ENCODE measurements at regions not wholly inside any gene's neighbourhood (a gene's known extent, or its start where the extent isn't known, plus 50 kb on each side); places are given as distances from the start of the nearest gene placed in this dataset.

DNA sequence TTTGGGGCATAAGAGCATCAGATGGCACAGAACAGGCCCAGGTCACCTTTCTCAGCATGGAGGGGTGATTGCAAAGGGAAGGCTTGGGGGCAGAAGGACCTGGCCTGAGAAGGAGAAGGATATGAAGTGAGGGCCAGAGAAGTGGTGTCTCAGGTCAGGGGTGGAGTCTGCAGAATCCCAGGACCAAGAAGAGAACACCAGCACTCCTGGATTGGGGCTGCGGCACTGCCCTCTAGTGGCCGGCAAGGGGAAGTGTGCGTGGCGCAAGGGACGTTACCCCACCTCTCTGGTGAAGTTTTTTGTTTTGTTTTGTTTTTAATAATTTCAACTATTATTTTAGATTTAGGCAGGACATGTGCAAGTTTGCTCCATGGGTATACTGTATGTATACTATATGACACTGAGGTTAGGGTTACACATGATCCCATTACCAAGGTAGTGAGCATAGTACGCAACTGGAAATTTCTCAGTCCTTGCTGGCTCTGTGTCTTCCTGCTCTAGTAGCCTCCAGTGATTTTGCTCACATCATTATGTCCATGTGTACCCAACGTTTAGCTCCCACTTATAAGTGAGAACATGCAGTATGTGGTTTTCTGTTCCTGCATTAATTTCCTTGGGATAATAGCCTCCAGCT, 1548.6 kb downstream of the EFNA5 start:
- H3K9me3 Mint-ChIP-seq (ENCODE audit: unreplicated experiment) = peaks cover 4% of the 10 kb centered on the region
- Histone ChIP-seq H4K20me1 (ENCODE audit: insufficient read depth, low read length) (no peaks in the 10 kb centered on the region), H2AFZ (ENCODE audit: low read depth, low read length) (no peak overlapping the region), H3K27me3 (ENCODE audit: insufficient read depth, low read length) (no peaks in the 10 kb centered on the region), H3K4me2 (ENCODE audit: low read length) (no peak overlapping the region), H3K9ac (ENCODE audit: low read length) (no peak overlapping the region), H3K79me2 (ENCODE audit: insufficient read depth, low read length) (no peaks in the 10 kb centered on the region), H3K4me3 (ENCODE audit: insufficient read depth, low read depth, low read length) (no peak overlapping the region), H3K9me3 (ENCODE audit: insufficient read depth, low read depth, low read length) (no peaks in the 10 kb centered on the region), H3K27ac (ENCODE audit: low read depth, low read length) (no peak overlapping the region), H3K36me3 (ENCODE audit: insufficient read depth, low read length) (no peaks in the 10 kb centered on the region), H3K4me1 (ENCODE audit: insufficient read depth, low read length) (no peaks in the 10 kb centered on the region)
- no peak for FAIRE-seq
- H3K27me3 Mint-ChIP-seq (ENCODE audit: low read depth, unreplicated experiment) = no peaks in the 10 kb centered on the region
- no peak for DNase-seq (ENCODE audit: low read depth)
- H3K36me3 Mint-ChIP-seq (ENCODE audit: low read depth, unreplicated experiment) = no peaks in the 10 kb centered on the region
- no peak overlapping the region for H3K4me3 Mint-ChIP-seq (ENCODE audit: unreplicated experiment)
- H3K27ac Mint-ChIP-seq (ENCODE audit: unreplicated experiment) = no peak overlapping the region
- no peaks in the 10 kb centered on the region for H3K4me1 Mint-ChIP-seq (ENCODE audit: low read depth, unreplicated experiment)
- no peak for TF ChIP-seq EZH2 (IDR thresholded peaks at IDR 0.05; ENCODE audit: insufficient read depth, low read length)
- TF ChIP-seq, protein P1, sequence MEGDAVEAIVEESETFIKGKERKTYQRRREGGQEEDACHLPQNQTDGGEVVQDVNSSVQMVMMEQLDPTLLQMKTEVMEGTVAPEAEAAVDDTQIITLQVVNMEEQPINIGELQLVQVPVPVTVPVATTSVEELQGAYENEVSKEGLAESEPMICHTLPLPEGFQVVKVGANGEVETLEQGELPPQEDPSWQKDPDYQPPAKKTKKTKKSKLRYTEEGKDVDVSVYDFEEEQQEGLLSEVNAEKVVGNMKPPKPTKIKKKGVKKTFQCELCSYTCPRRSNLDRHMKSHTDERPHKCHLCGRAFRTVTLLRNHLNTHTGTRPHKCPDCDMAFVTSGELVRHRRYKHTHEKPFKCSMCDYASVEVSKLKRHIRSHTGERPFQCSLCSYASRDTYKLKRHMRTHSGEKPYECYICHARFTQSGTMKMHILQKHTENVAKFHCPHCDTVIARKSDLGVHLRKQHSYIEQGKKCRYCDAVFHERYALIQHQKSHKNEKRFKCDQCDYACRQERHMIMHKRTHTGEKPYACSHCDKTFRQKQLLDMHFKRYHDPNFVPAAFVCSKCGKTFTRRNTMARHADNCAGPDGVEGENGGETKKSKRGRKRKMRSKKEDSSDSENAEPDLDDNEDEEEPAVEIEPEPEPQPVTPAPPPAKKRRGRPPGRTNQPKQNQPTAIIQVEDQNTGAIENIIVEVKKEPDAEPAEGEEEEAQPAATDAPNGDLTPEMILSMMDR (IDR thresholded peaks at IDR 0.05; ENCODE audit: insufficient read depth, low read depth, low read length) = peak; percentile 53

DNA sequence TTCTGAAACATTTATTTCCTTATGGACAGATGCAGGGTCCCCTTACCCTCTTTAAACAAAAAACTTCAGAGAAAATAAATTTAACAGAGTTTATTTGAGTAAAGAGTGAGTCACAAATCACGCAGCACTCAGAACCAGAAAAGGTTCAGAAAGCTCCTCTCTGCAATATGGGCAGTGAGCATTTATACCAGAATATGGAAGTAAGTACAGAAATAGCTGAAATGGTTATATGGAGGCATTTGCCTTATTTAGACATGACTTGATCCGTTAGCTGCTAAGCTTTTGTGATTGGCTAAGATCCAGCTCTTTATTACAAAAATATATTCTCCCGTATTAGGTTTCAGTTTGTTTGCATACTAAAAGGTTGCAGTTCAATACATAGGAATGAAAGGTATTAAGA, 1554.1 kb downstream of the EFNA5 start:
- Histone ChIP-seq H3K27me3 (ENCODE audit: insufficient read depth, low read length) (no peaks in the 10 kb centered on the region), H3K79me2 (ENCODE audit: insufficient read depth, low read length) (no peaks in the 10 kb centered on the region), H4K20me1 (ENCODE audit: insufficient read depth, low read length) (no peaks in the 10 kb centered on the region), H2AFZ (ENCODE audit: low read depth, low read length) (no peak overlapping the region), H3K4me2 (ENCODE audit: low read length) (no peak overlapping the region), H3K9me3 (ENCODE audit: insufficient read depth, low read depth, low read length) (no peaks in the 10 kb centered on the region), H3K36me3 (ENCODE audit: insufficient read depth, low read length) (no peaks in the 10 kb centered on the region), H3K4me1 (ENCODE audit: insufficient read depth, low read length) (no peaks in the 10 kb centered on the region), H3K27ac (ENCODE audit: low read depth, low read length) (no peak overlapping the region), H3K9ac (ENCODE audit: low read length) (no peak overlapping the region), H3K4me3 (ENCODE audit: insufficient read depth, low read depth, low read length) (no peak overlapping the region)
- TF ChIP-seq EZH2 (IDR thresholded peaks at IDR 0.05; ENCODE audit: insufficient read depth, low read length) = no peak
- no peak for FAIRE-seq
- H3K4me3 Mint-ChIP-seq (ENCODE audit: unreplicated experiment) = no peak overlapping the region
- no peaks in the 10 kb centered on the region for H3K27me3 Mint-ChIP-seq (ENCODE audit: low read depth, unreplicated experiment)
- no peaks in the 10 kb centered on the region for H3K36me3 Mint-ChIP-seq (ENCODE audit: low read depth, unreplicated experiment)
- DNase-seq (ENCODE audit: low read depth) = no peak
- peaks cover 4% of the 10 kb centered on the region for H3K9me3 Mint-ChIP-seq (ENCODE audit: unreplicated experiment)
- H3K4me1 Mint-ChIP-seq (ENCODE audit: low read depth, unreplicated experiment) = no peaks in the 10 kb centered on the region
- no peak overlapping the region for H3K27ac Mint-ChIP-seq (ENCODE audit: unreplicated experiment)

DNA sequence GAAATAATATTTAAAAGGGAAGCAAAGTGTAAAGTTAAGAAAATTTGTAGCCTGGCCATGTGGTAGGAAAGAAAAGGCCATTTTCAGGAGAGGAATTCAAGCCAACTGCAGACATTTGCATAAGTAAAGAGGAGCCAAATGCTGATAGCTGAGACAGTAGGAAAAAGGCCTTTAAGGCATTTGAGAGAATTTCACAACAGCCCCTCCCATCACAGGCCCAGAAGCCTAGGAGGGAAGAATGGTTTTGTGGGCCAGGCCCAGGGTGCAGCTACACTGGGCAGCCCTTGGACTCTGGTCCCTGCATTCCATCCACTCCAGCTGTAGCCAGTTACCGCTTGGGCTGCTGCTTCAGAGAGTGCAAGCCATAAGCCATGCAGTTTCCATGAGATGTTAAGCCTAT, 1556.8 kb downstream of the EFNA5 start:
- Mint-ChIP-seq H3K9me3 (ENCODE audit: unreplicated experiment) (peaks cover 4% of the 10 kb centered on the region), H3K4me3 (ENCODE audit: unreplicated experiment) (no peak overlapping the region), H3K27me3 (ENCODE audit: low read depth, unreplicated experiment) (no peaks in the 10 kb centered on the region), H3K36me3 (ENCODE audit: low read depth, unreplicated experiment) (no peaks in the 10 kb centered on the region), H3K27ac (ENCODE audit: unreplicated experiment) (no peak overlapping the region), H3K4me1 (ENCODE audit: low read depth, unreplicated experiment) (no peaks in the 10 kb centered on the region)
- H3K9me3 ChIP-seq (ENCODE audit: insufficient read depth, low read depth, low read length) = no peaks in the 10 kb centered on the region
- no peak for TF ChIP-seq EZH2 (IDR thresholded peaks at IDR 0.05; ENCODE audit: insufficient read depth, low read length)
- TF ChIP-seq, protein P1 (IDR thresholded peaks at IDR 0.05; ENCODE audit: insufficient read depth, low read depth, low read length) = no peak
- H4K20me1 ChIP-seq (ENCODE audit: insufficient read depth, low read length) = no peaks in the 10 kb centered on the region
- H3K4me2 ChIP-seq (ENCODE audit: low read length) = no peak overlapping the region
- H3K27ac ChIP-seq (ENCODE audit: low read depth, low read length) = no peak overlapping the region
- no peak overlapping the region for H3K4me3 ChIP-seq (ENCODE audit: insufficient read depth, low read depth, low read length)
- H3K27me3 ChIP-seq (ENCODE audit: insufficient read depth, low read length) = no peaks in the 10 kb centered on the region
- H3K79me2 ChIP-seq (ENCODE audit: insufficient read depth, low read length) = no peaks in the 10 kb centered on the region
- FAIRE-seq = no peak
- DNase-seq (ENCODE audit: low read depth) = no peak
- no peaks in the 10 kb centered on the region for H3K36me3 ChIP-seq (ENCODE audit: insufficient read depth, low read length)
- no peak overlapping the region for H2AFZ ChIP-seq (ENCODE audit: low read depth, low read length)
- no peak overlapping the region for H3K9ac ChIP-seq (ENCODE audit: low read length)
- no peaks in the 10 kb centered on the region for H3K4me1 ChIP-seq (ENCODE audit: insufficient read depth, low read length)

Measured in astrocyte (in vitro differentiated cells and primary cell).